Keratinocyte (primary cell): ENCODE measurements at regions not wholly inside any gene's neighbourhood (a gene's known extent, or its start where the extent isn't known, plus 50 kb on each side); places are given as distances from the start of the nearest gene placed in this dataset.

Source experiments
- DNase-seq: peaks from one replicate; pipeline ENCODE4 v3.0.0-alpha.2; 2011; ENCODE audit warnings: low read depth, missing footprints, low spot score
- FAIRE-seq: peaks from 2 replicates; lab custom pipeline; 2011; peaks lifted over from hg19 to GRCh38; lab: Jason Lieb, UNC
- H2AFZ ChIP-seq: 2 replicates; pipeline ENCODE4 v1.6.0; 2012; ENCODE audit warnings: low read length, control low read depth, inconsistent platforms; ENCODE audit not compliant: control insufficient read depth
- H3K27ac ChIP-seq: 2 replicates; pipeline ENCODE4 v1.5.1; 2011; ENCODE audit warnings: low read length; ENCODE audit not compliant: control insufficient read depth, insufficient read depth
- H3K27me3 ChIP-seq: 3 replicates; pipeline ENCODE4 v1.6.0; 2011; ENCODE audit warnings: low read length; ENCODE audit not compliant: control insufficient read depth, insufficient read depth; ENCODE audit errors: extremely low read depth
- H3K36me3 ChIP-seq, 2 experiments: 2 replicates in 1 of 2; 3 replicates in 1 of 2; pipeline ENCODE4 v1.5.1; 2011; ENCODE audit warnings: low read length in 2 of 2, mild to moderate bottlenecking in 1 of 2; ENCODE audit not compliant: control insufficient read depth in 2 of 2, insufficient read depth in 2 of 2; ENCODE audit errors: extremely low read depth in 1 of 2
- H3K4me1 ChIP-seq: 3 replicates; pipeline ENCODE4 v1.5.1; 2011; ENCODE audit warnings: low read length; ENCODE audit not compliant: control insufficient read depth, insufficient read depth; ENCODE audit errors: extremely low read depth
- H3K4me2 ChIP-seq: 3 replicates; pipeline ENCODE4 v1.6.0; 2011; ENCODE audit warnings: low read depth, low read length; ENCODE audit not compliant: control insufficient read depth, insufficient read depth; ENCODE audit errors: extremely low read depth
- H3K4me3 ChIP-seq, 3 experiments: fragments of 200-600 bp in 1 of 3; sonication (generic) in 1 of 3; 2 replicates in 2 of 3; 3 replicates in 1 of 3; pipeline ENCODE4 v1.5.1; 2011 to 2016; ENCODE audit warnings: low read length in 3 of 3, mild to moderate bottlenecking in 3 of 3, control low read depth in 2 of 3, inconsistent platforms in 1 of 3, low read depth in 1 of 3, mixed read lengths in 1 of 3, mixed run types in 1 of 3, moderate library complexity in 1 of 3; ENCODE audit not compliant: control insufficient read depth in 2 of 3, insufficient read depth in 2 of 3; ENCODE audit errors: extremely low read depth in 1 of 3
- H3K79me2 ChIP-seq: 2 replicates; pipeline ENCODE4 v1.6.0; 2012; ENCODE audit warnings: low read length; ENCODE audit not compliant: control insufficient read depth, insufficient read depth
- H3K9ac ChIP-seq: 3 replicates; pipeline ENCODE4 v1.6.0; 2011; ENCODE audit warnings: low read length; ENCODE audit not compliant: control insufficient read depth, insufficient read depth; ENCODE audit errors: extremely low read depth
- H3K9me1 ChIP-seq: 3 replicates; pipeline ENCODE4 v1.6.0; 2011; ENCODE audit warnings: low read length; ENCODE audit not compliant: control insufficient read depth, insufficient read depth; ENCODE audit errors: extremely low read depth
- H3K9me3 ChIP-seq: 2 replicates; pipeline ENCODE4 v1.5.1; 2012; ENCODE audit warnings: low read depth, low read length; ENCODE audit not compliant: control insufficient read depth
- H4K20me1 ChIP-seq: 3 replicates; pipeline ENCODE4 v1.6.0; 2011; ENCODE audit warnings: low read length; ENCODE audit not compliant: control insufficient read depth, insufficient read depth; ENCODE audit errors: extremely low read depth
- CTCF ChIP-seq, 3 experiments: IDR thresholded peaks in 1 of 3; conservative IDR thresholded peaks in 1 of 3; optimal IDR thresholded peaks in 1 of 3; 2 replicates in 2 of 3; 3 replicates in 1 of 3; pipeline versions ENCODE3 to v1.5.1; 2011; ENCODE audit warnings: low read length in 3 of 3, mild to moderate bottlenecking in 3 of 3, moderate library complexity in 2 of 3, control low read depth in 1 of 3, inconsistent platforms in 1 of 3; ENCODE audit not compliant: insufficient read depth in 2 of 3; ENCODE audit errors: extremely low read depth in 1 of 3
- EZH2 ChIP-seq: IDR thresholded peaks from one replicate; pipeline ENCODE4 v1.6.1; 2012; ENCODE audit warnings: inconsistent platforms, mild to moderate bottlenecking, low read length, moderate library complexity
- dilution Hi-C: fragments of 300-500 bp; cut with MboI; formaldehyde crosslinking; loops from one replicate; pipeline ENCODE4 v1.7.0; 2020; ENCODE audit warnings: low sequenced_read_pairs; ENCODE audit not compliant: extremely low pct_ligation_motif_present

- no peak for FAIRE-seq
- no peaks in the 10 kb centered on the region for H3K36me3 ChIP-seq
- no peak overlapping the region for H2AFZ ChIP-seq
Observed at GRCh38 chr1:101142244-101142643, 94.6 kb upstream of the S1PR1 start.

GRCh38 chr1:101141376-101141775 lies 95.4 kb upstream of the S1PR1 start:
- no peak overlapping the region for H2AFZ ChIP-seq
- H3K4me2 ChIP-seq: no peak overlapping the region
- H3K4me1 ChIP-seq: no peaks in the 10 kb centered on the region
- no peaks in the 10 kb centered on the region for H3K79me2 ChIP-seq
- H3K27ac ChIP-seq: no peak overlapping the region
- TF ChIP-seq CTCF (optimal IDR thresholded peaks at IDR 0.05 in 1 of 3, IDR thresholded peaks at IDR 0.05 in 1 of 3, conservative IDR thresholded peaks at IDR 0.05 in 1 of 3; ENCODE audit: extremely low read depth in 1 of 3, insufficient read depth in 2 of 3, low read length in 3 of 3): no peak
- TF ChIP-seq EZH2: no peak
- no peak for FAIRE-seq
- H3K4me3 ChIP-seq: no peak overlapping the region
- no peaks in the 10 kb centered on the region for H3K9me1 ChIP-seq
- no peak overlapping the region for H3K9ac ChIP-seq
- no peaks in the 10 kb centered on the region for H4K20me1 ChIP-seq
- dilution Hi-C loops: no loop called here
- no peaks in the 10 kb centered on the region for H3K27me3 ChIP-seq
- DNase-seq: no peak
- no peaks in the 10 kb centered on the region for H3K9me3 ChIP-seq
- no peaks in the 10 kb centered on the region for H3K36me3 ChIP-seq

More at GRCh38 chr1:101142244-101142643, 94.6 kb upstream of the S1PR1 start:
- no peak for TF ChIP-seq EZH2
- TF ChIP-seq CTCF (optimal IDR thresholded peaks at IDR 0.05 in 1 of 3, IDR thresholded peaks at IDR 0.05 in 1 of 3, conservative IDR thresholded peaks at IDR 0.05 in 1 of 3; ENCODE audit: extremely low read depth in 1 of 3, insufficient read depth in 2 of 3, low read length in 3 of 3): no peak
- H3K9me1 ChIP-seq: no peaks in the 10 kb centered on the region
- no peaks in the 10 kb centered on the region for H3K79me2 ChIP-seq
- no peak overlapping the region for H3K4me2 ChIP-seq
- H3K9me3 ChIP-seq: no peaks in the 10 kb centered on the region
- H3K27ac ChIP-seq: no peak overlapping the region
- H3K9ac ChIP-seq: no peak overlapping the region
- dilution Hi-C loops: no loop called here
- no peak overlapping the region for H3K4me3 ChIP-seq
- no peaks in the 10 kb centered on the region for H3K4me1 ChIP-seq
- H4K20me1 ChIP-seq: no peaks in the 10 kb centered on the region
- H3K27me3 ChIP-seq: no peaks in the 10 kb centered on the region
- no peak for DNase-seq
